NCI-H2196 (cell line): ENCODE measurements at regions not wholly inside any gene's neighbourhood (a gene's known extent, or its start where the extent isn't known, plus 50 kb on each side); places are given as distances from the start of the nearest gene placed in this dataset.

Experiments
- DNase-seq: peaks from one replicate; lab custom pipeline; 2025; ENCODE audit not compliant: unreplicated experiment; lab: John Stamatoyannopoulos, UW

DNA sequence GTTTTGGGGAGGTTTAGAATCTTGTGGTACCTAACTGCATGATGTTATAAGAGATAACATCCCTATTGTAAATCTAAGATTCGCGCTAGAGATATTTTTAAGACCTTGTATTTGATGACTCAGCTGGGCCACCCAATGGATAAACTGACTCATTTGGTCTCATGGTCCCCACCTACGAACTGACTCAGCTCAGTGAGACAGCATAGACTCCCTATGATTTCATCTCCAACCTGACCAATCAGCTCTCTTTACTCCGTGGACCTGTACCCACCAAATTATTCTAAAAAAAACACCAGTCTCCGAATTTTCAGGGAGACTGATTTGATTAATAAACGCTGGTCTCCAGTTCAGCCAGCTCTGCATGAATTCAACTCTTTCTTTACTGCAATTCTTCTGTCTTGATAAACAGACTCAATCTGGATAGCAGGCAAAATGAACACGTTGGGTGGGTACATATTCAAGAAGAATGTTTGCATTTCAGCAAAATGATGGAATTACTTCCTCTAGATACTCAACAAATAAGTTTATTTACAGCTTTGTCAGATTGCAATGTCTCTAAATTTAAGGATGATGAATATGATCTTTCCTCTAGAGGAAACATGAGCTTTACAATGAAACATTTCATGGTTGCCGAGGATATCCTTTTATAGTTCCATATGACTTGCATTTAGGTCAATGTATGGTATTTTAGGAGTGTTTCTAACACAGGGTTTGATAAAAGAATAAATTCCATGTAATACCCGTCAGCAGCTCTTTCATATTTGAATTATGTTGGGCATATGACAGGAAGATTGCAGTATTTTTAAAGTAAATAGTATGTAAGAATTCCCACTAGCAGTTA, 516.6 kb upstream of the RGS18 start:
- DNase-seq: no peak

DNA sequence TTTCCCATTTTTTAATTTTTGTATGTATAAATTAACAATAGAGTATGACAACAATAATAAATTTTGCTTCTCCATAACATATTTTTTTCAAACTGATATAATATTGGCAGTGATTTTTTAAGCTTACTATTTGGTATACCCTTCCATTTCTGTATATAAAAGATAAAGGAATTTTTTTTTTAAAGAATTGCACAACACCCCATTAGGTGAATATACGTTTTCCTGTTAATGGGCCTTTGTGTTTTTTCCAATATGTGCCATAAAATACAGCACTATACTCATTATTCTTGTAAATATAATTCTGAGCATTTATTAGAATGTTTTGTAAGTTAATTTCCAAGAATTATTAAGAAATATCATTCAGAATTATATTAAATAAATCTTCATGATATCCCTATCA, 515.2 kb upstream of the RGS18 start:
- no peak for DNase-seq

DNA sequence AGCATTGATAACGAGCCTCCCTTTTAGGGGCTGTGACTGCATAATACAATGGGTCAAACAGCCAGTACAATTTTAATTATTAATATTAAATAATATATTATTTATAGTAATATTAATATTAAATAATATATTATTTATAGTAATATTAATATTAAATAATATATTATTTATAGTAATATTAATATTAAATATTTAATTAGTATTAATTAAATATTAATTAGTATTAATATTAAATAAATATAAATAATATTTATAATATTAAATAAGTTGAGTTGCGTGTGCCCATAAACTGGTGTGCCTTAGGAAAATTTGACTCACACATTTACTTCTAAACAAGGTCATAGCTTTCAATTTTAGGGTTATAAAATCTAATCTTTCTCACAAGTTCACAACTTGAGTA, 509.3 kb upstream of the RGS18 start:
- no peak for DNase-seq

DNA sequence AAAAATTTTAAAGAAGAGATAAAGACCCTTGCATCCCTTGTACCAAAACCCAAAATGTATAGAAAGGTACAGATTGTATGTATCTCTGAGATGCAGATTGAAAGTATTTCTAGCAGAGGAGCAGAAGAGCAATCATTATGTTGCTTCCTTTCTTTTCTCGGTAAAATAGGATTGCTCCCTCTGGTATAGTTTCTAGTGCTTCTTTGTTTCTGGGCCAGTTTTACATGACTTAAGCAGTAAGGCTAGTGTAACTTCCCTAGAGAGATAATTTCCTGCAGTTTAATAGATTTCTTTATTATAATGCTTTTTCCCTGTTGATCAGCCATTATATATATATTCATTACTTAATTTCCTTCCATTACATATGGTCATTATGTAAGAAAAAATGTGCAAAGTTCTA, 496.2 kb upstream of the RGS18 start:
- DNase-seq: no peak

DNA sequence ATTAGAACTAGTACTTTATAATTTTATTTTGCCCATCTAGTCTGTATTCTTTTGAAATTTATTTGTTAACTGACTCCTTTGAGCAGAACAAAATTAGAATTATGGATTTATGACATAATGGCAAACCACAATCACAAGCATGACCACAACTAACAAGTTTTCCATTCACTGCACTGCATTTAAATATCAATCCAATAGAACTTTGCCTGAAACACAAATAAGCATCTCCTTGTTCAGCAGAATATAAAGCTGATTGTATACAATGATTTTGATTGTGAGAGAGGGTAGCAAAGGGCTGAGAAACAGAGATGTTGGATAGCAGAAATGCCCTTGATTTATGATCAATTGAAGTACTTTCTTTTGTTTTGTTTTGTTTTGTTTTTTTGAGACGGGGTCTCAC, 495.5 kb upstream of the RGS18 start:
- no peak for DNase-seq

DNA sequence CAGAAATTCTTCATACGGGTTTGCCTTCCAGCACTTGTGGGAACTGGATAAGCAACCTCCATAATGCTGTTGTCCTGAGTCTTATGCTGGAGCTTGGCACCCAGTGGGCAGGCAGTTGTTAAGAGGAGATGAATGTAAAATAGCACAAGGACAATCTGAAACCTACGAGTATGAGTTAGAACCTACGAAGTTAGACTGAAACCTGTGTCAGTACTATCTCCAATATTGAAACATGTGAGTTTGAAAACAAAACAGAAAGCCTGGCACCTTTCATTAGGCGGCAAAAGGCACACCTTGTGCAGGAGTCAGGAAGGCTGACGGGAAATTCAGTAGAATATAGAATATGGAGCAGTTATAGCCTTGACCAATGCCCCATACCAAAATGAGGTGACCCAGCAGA, 489.7 kb upstream of the RGS18 start:
- DNase-seq: no peak

DNA sequence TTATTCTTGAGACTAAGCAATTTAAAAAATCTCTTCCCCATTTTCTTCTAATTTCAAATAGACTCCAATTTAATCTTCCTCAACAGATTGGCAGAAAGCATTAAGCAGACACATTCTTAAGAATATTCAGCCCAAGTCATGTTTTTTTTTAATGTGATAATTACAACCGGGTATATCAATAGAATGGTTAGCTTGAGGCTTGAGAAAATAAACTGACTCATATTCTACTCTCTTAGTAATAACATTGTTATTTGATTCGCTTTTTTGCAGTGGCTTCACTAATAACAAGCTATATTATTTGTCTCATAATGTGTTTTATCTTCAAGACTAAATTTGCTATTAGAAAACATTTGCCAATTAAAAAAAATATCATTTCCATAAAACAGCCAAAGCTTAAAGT, 488.6 kb upstream of the RGS18 start:
- DNase-seq: no peak

DNA sequence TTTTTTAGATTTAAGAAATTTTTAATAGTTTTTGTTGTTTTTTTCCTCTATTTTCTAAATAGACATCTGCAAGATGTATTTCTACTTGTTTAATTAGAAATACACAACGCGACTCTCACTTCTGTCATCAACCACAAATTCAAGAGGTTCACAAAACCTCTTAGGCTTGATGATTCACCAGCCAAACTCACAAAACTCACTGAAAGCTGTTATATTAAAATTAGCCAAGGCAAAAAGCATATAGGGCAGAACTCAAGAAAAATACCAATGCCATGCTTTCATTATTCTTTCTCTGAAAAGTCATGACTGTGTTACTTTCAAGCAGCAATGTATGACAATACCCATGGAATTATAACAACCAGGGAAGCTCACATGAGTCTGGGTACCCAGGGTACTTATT, 487.0 kb upstream of the RGS18 start:
- no peak for DNase-seq

DNA sequence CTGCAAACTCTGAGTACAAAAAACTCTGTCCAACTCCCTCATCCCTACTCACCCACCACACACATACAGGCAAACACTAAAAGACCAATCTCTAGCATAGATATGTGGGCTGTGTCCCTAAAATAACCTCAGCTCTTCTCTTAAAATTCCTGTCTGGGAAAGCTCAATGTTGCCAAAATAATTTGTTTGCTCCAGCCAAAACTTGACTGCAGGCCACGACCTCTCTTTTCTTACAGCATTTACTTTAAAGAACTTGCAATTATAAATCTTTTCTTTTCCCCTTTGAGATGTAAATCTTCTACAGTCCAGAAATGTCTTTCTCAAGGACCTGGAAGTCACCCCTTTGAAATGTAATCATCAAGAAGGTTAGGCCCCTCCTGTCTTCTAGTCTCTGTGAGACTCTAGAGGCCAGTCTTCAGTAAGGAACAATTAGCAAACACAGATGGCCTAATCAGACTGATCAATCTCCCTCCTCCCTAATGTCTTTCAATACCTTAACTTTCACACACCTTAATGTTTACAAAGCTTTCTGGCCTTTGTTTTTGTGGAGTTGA, 483.6 kb upstream of the RGS18 start:
- no peak for DNase-seq

DNA sequence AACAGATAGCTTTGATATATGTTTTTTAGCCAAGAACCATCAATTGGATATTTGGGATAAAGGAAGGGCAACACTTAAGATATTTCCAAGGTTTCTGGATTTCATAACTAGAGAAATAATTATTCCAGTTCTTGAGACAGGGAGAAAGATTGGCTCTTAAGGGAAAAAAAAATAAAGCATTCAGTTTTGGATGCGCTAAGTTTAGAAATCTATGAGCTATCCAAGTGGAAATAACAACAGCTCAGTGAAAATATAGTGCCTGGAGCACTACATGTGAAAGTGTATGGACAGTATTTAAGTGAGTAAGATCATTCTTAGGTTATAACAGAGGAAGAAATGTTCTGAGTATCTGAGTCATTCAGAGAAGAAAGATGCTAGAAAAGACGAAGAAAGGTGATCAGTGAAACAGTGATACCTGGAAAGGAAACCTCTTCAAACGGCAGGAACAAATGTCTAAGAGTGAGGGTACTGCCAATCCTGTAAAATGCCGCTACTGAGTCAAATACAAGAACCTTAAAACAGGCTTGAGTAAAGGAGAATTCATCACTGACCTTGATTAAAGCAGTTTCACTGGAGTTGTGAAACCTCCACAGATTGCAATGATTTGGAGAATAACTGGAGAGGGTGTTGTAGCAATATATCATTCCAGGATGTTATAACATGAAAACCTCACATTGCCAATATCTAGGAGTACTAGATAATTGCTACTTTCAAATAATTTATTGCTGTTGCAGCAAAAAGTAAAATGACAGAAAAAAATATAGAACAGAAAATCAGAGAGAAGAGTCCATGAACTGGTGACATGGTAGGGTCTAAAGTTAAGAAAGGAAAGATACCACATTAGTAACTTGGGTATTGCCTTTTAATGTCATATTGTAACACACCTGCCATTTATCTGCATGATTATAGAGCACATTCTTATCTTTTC, 482.1 kb upstream of the RGS18 start:
- DNase-seq: no peak

DNA sequence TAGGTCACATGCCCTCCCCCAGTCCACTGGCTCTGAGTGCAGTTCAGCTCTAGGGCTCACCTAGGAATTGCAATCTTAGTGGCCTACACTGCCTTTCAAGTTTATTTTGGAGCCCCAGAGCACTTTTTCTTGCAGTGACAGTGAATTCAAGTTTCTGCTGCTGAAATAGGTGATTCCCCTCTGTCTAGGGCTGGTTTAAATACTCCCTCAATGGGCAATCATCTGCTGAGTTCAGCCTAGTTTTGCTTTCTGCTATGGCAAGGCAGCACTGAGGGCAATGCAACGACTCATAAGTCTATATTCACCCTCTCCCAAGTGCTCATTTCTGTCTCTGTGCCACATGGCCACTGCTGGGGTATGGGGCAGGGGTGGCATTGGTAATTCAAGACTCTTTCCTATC, 472.6 kb upstream of the RGS18 start:
- no peak for DNase-seq

DNA sequence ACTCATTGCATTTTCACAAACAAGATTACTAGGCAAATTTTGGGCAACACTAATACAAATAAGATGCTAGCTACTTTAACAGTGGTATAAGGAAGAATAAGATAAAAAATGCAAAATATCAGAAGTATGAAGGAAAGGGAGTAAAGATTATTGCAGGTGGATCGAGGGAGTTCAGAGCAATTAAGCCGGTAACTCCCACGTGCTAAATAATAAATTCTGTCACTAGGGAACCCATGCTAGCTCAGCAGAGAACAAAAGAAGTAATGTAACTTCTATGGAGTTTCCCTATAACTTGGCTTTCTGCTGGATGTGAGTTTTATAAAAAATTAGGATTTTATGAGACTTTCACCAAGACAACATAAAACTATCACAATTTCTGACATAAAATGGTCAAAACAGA, 470.5 kb upstream of the RGS18 start:
- DNase-seq: no peak

DNA sequence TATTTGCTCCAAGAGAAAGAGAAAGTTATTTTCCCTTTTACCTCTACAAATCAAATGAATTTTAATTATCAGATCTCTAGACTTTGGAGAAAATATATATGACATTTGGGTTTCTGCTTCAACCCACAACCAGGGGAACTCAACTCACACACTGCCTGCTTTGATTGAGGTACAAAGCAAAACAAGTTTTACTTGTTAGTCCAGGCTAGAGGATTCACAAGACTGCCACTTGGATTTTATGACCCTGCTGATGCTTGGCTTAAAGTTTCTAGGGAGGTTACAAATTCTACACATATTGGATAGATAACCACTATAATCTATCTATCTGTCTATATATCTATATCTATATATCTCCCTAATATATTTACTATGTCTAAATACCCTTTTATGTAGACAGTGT, 467.3 kb upstream of the RGS18 start:
- no peak for DNase-seq

DNA sequence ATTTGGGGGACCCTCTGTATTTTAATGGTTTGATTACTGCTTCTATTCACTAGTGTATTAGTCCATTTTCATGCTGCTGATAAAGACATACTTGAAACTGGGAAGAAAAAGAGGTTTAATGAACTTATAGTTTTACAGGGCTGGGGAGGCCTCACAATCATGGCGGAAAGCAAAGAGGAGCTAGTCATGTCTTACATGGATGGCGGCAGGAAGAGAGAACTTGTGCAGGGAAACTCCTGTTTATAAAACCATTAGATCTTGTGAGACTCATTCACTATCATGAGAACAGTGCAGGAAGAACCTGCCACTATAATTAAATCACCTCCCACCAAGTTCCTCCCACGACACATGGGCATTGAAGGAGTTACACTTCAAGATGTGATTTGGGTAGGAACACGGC, 464.5 kb upstream of the RGS18 start:
- no peak for DNase-seq

DNA sequence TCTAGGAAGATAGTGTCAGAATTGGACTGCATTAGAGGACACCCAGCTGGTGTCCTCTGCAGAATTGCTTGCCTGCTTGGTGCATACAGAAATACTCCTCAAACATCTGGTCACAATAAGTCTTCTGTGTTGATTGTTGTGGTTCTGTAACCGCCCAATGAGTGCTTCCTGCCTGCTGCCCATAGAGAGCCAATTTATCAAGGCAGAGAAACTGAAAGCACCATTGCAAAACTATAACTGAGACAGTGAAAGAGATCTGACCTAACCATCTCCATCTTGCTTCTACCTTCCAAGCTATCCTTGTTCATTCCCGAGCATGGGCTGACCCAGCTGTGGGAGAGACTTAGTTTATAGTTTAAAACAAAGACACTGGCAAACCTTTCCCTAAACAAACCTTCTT, 462.4 kb upstream of the RGS18 start:
- DNase-seq: no peak

DNA sequence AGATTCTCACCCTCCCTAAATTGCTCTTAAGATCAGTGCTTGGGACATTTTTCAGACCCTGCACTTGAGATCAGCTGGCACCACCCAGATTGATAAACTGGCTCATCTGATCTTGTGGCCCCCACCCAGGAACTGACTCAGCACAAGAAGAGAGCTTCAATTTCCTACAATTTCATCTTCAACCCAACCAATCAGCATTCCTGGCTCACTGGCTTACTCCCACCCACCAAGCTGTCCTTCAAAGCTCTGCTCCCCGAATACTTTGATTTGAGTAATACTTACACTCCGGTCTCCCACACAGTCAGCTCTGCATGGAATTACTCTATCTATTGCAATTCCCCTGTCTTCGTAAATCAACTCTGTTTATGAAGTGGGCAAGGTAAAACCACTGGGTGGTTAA, 461.9 kb upstream of the RGS18 start:
- no peak for DNase-seq

DNA sequence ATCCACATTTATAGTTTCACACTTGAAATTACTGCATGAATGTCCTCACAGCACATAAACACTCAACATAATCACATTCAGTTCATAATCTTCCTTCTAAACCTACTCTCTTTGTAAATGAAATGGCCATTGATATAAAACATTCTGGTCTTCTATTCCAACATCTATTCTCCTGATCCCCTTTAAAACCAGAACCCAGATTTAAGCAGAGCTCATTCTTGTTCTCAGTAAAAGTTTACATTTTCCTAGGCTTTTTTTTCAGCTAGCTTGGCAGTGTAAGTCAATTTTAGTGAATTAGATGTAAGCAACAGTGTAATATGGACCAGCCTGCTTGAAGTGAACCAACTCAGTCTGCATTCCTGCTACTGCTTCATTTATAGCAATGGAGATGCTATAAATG, 460.7 kb upstream of the RGS18 start:
- no peak for DNase-seq

DNA sequence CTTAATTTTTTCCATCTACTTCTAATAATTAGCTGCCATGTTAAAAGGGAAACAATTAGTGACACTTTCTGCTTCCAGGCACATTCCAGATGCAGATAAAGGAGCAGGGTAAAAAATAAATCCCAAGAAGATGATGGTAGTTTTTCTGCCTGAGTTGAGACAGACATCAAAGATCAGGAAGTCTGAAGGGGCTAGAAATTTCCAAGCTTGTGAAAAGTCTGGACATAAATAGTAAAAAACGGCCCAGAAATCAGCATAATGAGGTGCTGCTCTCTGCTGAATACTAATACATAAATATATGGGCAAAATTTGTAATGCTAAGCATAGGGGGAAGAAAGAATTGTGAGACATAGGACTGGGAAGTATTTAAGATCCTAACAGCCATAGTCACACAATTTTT, 460.0 kb upstream of the RGS18 start:
- no peak for DNase-seq

DNA sequence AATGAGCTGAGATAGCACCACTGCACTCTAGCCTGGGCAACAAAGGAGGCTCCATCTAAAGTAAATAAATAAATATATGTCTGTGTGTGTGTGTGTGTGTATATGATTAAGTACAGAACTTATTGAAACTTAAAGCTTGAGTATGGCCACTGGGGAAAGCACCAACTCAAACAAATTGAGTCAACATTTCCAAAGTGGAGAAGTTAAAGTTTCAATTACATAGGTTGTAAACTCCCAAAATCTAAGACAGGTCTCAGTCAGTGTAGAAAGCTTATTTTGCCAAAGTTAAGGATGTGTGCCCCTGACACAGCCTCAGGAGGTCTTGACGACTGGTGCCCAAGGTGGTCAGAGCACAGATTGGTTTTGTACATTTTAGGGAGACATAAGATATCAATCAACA, 458.9 kb upstream of the RGS18 start:
- no peak for DNase-seq

DNA sequence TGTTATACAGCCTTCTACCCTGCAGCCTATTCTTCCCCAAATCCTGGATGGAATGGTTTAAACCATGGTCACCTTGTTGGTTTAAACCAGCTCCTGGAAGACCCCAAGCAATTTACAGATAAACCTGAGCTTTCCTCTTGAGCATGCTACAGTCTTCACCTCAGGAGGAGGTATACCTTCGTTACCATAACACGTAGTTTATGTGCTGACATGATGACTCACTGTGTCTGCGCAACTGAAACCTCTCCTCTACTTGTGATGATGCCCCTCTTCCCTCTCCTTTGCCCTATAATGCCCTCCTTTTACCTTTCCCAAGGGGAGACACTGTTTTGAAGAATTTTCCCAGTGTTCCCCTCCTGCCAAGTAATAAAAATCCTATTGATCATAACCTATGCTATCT, 457.3 kb upstream of the RGS18 start:
- DNase-seq: no peak

DNA sequence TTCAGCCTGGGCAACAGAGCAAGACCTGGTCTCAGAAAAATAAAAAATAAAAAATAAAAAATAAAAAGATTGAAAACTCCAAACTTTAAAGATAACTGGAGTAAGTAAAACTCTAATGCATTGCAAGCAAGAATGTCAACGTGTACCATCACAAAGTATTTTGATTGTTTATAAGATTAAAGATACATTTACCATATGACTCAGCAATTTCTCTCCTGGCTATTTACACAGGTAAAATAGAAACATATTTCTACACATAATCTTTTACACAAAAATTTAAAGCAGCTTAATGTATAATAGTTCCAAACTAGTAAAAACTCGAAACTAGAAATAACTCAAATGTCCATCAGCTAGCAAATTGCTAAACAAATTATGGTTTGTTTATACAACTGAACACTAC, 456.1 kb upstream of the RGS18 start:
- no peak for DNase-seq

DNA sequence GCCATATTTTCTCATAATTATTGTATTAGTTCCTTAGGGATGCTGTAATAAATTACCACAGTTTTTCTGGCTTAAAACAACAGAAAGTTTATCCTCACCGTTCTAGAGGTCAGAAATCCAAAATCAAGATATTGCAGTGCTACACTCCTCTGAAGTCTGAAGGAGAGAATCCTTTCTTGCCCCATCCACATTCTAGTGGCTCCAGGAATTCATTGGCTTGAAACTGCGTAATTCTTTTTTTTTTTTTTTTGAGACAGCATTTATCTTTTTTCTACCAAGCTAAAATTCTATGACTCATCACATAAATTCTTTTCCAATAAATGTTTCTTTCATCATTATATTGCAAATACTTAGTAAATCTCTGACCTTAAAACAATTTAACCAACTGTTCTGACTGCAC, 451.0 kb upstream of the RGS18 start:
- no peak for DNase-seq
